PC-9 (cell line): ENCODE measurements at regions not wholly inside any gene's neighbourhood (a gene's known extent, or its start where the extent isn't known, plus 50 kb on each side); places are given as distances from the start of the nearest gene placed in this dataset.

Experiments
- BruUV-seq: library from RNA; stranded (reverse); fragments of 400-500 nt; replicated peaks from 2 replicates; lab custom pipeline; 2021; lab: Mats Ljungman, UMichigan
- CTCF ChIA-PET: fragments of 300-600 bp; sonication (Branson Sonifier 250); formaldehyde crosslinking; loops from one replicate; lab custom pipeline; 2022; ENCODE audit warnings: antibody characterized with exemption; lab: Charles Lee
- POLR2A ChIA-PET: fragments of 300-600 bp; sonication (Branson Sonifier 250); formaldehyde crosslinking; loops from one replicate; lab custom pipeline; 2022; ENCODE audit warnings: antibody characterized with exemption; ENCODE audit not compliant: unreplicated experiment; lab: Charles Lee
- DNase-seq, 2 experiments: peaks; one replicate each; pipeline versions ENCODE4 v3.0.0 to v3.0.0-alpha.2; 2015 to 2022; ENCODE audit warnings: mixed read lengths in 1 of 2
- H2AFZ ChIP-seq: fragments of 200-600 bp; sonication (generic); 2 replicates; pipeline ENCODE4 v1.8.1; 2017; ENCODE audit warnings: antibody characterized with exemption
- H3F3A ChIP-seq: fragments of 200-600 bp; sonication (generic); 2 replicates; pipeline ENCODE4 v1.8.1; 2017; ENCODE audit warnings: antibody characterized with exemption, mild to moderate bottlenecking, low read depth; ENCODE audit not compliant: insufficient read depth
- H3K27ac ChIP-seq: fragments of 200-600 bp; sonication (generic); 2 replicates; pipeline ENCODE4 v1.6.1; 2016; ENCODE audit warnings: mixed run types
- H3K27me3 ChIP-seq: fragments of 200-600 bp; sonication (generic); 2 replicates; pipeline ENCODE4 v1.6.1; 2016; ENCODE audit warnings: low read depth, mixed run types; ENCODE audit not compliant: insufficient read depth
- H3K36me3 ChIP-seq: fragments of 200-600 bp; sonication (generic); 2 replicates; pipeline ENCODE4 v1.6.1; 2016; ENCODE audit warnings: low read depth, mixed run types
- H3K4me1 ChIP-seq: fragments of 200-600 bp; sonication (generic); replicated peaks from 2 replicates; pipeline ENCODE4 v1.6.1; 2016; ENCODE audit warnings: mixed run types; ENCODE audit not compliant: insufficient read depth
- H3K4me2 ChIP-seq: fragments of 200-600 bp; sonication (generic); 2 replicates; pipeline ENCODE4 v1.6.1; 2017; ENCODE audit warnings: mixed run types
- H3K4me3 ChIP-seq: fragments of 200-600 bp; sonication (generic); 2 replicates; pipeline ENCODE4 v1.6.1; 2016; ENCODE audit warnings: mixed run types
- H3K79me2 ChIP-seq: fragments of 200-600 bp; sonication (generic); 2 replicates; pipeline ENCODE4 v1.6.1; 2017; ENCODE audit warnings: low read depth, mixed run types
- H3K9me2 ChIP-seq: fragments of 200-600 bp; sonication (generic); 2 replicates; pipeline ENCODE4 v1.8.1; 2017; ENCODE audit warnings: mild to moderate bottlenecking; ENCODE audit not compliant: insufficient read depth
- H3K9me3 ChIP-seq: fragments of 200-600 bp; sonication (generic); 2 replicates; pipeline ENCODE4 v1.8.1; 2016; ENCODE audit warnings: low read depth; ENCODE audit not compliant: insufficient read depth
- H4K20me1 ChIP-seq: fragments of 200-600 bp; sonication (generic); 2 replicates; pipeline ENCODE4 v1.8.1; 2017; ENCODE audit not compliant: insufficient read depth
- EZH2 ChIP-seq: fragments of 200-600 bp; sonication (generic); IDR thresholded peaks from 2 replicates; pipeline ENCODE4 v1.8.0; 2017; ENCODE audit warnings: antibody characterized with exemption, low read depth
- intact Hi-C: fragments of 100-400 bp; cut with micrococcal nuclease; formaldehyde crosslinking; loops from one replicate; pipeline ENCODE4 v1.10.0; 2022; ENCODE audit not compliant: unreplicated experiment
- TF ChIP-seq, protein P1 (sequence below): fragments of 200-600 bp; sonication (generic); conservative IDR thresholded peaks from 2 replicates; pipeline ENCODE4 v1.6.1; 2017; ENCODE audit warnings: mixed run types, antibody characterized with exemption, mild to moderate bottlenecking, moderate library complexity

DNA sequence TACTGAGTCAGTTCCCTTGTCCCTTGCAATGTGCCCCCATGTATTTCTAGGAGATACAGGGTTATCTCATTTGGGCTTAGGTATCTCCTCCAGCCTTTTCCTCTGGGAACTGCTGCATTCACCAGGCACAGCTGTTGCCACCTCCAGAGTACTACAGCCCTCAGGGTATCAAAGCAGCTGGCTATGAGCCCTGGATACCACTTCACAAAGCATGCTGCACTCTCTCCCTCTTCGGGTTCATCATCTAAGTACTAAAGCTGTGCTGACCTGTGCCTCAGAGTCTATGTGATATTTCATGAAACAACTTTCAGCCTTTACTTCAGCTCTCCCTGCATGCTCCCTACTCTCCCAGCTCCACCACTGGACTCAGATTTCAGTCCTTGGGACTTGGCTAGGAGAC is 62.3 kb downstream of the CCDC185 start:
- H4K20me1 ChIP-seq = no peaks in the 10 kb centered on the region

GRCh38 chr1:223456747-223457146 is 63.5 kb downstream of the CCDC185 start:
- ChIA-PET POLR2A (no interaction called here), CTCF (no interaction called here)
- Histone ChIP-seq H3K4me1 (no peaks in the 10 kb centered on the region), H3K9me2 (no peaks in the 10 kb centered on the region), H2AFZ (no peak overlapping the region), H3K9me3 (no peaks in the 10 kb centered on the region), H3K4me2 (no peak overlapping the region), H3K27me3 (no peaks in the 10 kb centered on the region), H3K79me2 (no peaks in the 10 kb centered on the region), H3K4me3 (no peak overlapping the region), H4K20me1 (no peaks in the 10 kb centered on the region), H3K27ac (no peak overlapping the region), H3F3A (no peaks in the 10 kb centered on the region), H3K36me3 (no peaks in the 10 kb centered on the region)
- intact Hi-C loops = no loop called here
- no peak for DNase-seq
- BruUV-seq = no TSS peak
- TF ChIP-seq, protein P1, sequence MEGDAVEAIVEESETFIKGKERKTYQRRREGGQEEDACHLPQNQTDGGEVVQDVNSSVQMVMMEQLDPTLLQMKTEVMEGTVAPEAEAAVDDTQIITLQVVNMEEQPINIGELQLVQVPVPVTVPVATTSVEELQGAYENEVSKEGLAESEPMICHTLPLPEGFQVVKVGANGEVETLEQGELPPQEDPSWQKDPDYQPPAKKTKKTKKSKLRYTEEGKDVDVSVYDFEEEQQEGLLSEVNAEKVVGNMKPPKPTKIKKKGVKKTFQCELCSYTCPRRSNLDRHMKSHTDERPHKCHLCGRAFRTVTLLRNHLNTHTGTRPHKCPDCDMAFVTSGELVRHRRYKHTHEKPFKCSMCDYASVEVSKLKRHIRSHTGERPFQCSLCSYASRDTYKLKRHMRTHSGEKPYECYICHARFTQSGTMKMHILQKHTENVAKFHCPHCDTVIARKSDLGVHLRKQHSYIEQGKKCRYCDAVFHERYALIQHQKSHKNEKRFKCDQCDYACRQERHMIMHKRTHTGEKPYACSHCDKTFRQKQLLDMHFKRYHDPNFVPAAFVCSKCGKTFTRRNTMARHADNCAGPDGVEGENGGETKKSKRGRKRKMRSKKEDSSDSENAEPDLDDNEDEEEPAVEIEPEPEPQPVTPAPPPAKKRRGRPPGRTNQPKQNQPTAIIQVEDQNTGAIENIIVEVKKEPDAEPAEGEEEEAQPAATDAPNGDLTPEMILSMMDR = no peak
- no peak for TF ChIP-seq EZH2

More for the DNA sequence above, 62.3 kb downstream of the CCDC185 start:
- Histone ChIP-seq H3K9me2 (no peaks in the 10 kb centered on the region), H3K4me3 (no peak overlapping the region), H3F3A (no peaks in the 10 kb centered on the region), H3K27me3 (no peaks in the 10 kb centered on the region), H3K79me2 (no peaks in the 10 kb centered on the region), H3K9me3 (no peaks in the 10 kb centered on the region), H3K27ac (no peak overlapping the region), H3K4me2 (no peak overlapping the region), H3K4me1 (no peaks in the 10 kb centered on the region), H2AFZ (no peak overlapping the region), H3K36me3 (no peaks in the 10 kb centered on the region)
- BruUV-seq = no TSS peak
- intact Hi-C loops = no loop called here
- no peak for DNase-seq
- ChIA-PET POLR2A (no interaction called here), CTCF (interaction anchor here (0.6 kb wide), 1 partner anchor 96 kb away, joined by 3 read pairs; no protein-coding TSS in a partner anchor)
- TF ChIP-seq EZH2 = no peak
- TF ChIP-seq, protein P1 = no peak

DNA sequence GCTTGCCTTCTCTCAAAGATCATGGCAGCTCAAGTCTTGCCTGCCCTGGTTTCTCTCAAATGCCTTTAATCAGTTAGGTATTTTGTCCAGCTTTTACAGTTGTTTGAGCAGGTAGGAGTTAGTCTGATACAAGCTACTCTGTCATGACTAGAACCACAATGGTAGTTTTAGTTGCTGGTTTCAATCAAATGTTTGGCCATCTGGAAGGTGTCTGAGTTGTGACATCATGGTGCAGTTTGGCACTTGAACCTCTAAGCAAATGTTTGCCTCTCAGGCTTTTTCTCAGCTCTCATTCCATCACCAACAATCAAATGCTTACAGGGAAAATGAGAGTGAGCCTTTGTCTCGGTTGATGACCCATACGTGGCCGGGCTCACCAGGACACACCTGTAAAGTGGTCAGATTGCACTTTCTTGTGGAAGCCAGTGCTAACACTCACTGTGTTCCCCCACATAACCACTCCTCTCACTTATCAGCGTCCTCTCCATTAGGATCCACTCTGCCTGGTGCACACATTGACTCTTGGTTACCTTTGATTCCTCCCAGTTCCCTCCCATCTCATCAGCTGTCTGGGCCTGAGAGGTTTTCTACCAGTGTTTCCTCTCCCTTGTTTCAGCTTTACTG is 67.5 kb downstream of the CCDC185 start:
- no peaks in the 10 kb centered on the region for H3K36me3 ChIP-seq
- no peaks in the 10 kb centered on the region for H3K4me1 ChIP-seq
- no peaks in the 10 kb centered on the region for H3K79me2 ChIP-seq
- no peak overlapping the region for H3K4me2 ChIP-seq
- DNase-seq = no peak
- H2AFZ ChIP-seq = peak overlapping the region; percentile 20; the same call in 1 of the 2 replicates
- no peaks in the 10 kb centered on the region for H4K20me1 ChIP-seq
- H3K4me3 ChIP-seq = no peak overlapping the region
- BruUV-seq = no TSS peak
- no peak for TF ChIP-seq EZH2
- TF ChIP-seq, protein P1 = no peak
- H3K27ac ChIP-seq = no peak overlapping the region
- intact Hi-C loops = no loop called here
- ChIA-PET POLR2A (no interaction called here), CTCF (no interaction called here)
- H3K27me3 ChIP-seq = no peaks in the 10 kb centered on the region
- H3K9me3 ChIP-seq = no peaks in the 10 kb centered on the region
- H3K9me2 ChIP-seq = no peaks in the 10 kb centered on the region
- H3F3A ChIP-seq = no peaks in the 10 kb centered on the region
